HepG2 (cell line): ENCODE measurements at regions not wholly inside any gene's neighbourhood (a gene's known extent, or its start where the extent isn't known, plus 50 kb on each side); places are given as distances from the start of the nearest gene placed in this dataset.

Experiments
- ATAC-seq: fragments of 200-7000 bp; cut with Tn5 transposase; 3 replicates; pipeline ENCODE4 v1.9.1; 2020; ENCODE audit warnings: mild to moderate bottlenecking, moderate library complexity
- BruUV-seq: library from RNA; stranded (reverse); fragments of 400-500 nt; replicated peaks from 2 replicates; lab custom pipeline; 2021; lab: Mats Ljungman, UMichigan
- CTCF ChIA-PET: fragments of 300-600 bp; formaldehyde crosslinking; extraction: SDS; loops from one replicate; lab custom pipeline; 2021; ENCODE audit warnings: low total read pairs, inconsistent platforms, low intra/inter-chr PET ratio; lab: Yijun Ruan, JAX
- POLR2A ChIA-PET: fragments of 350-600 bp; sonication (Branson Sonifier 250); formaldehyde crosslinking; loops from one replicate; lab custom pipeline; 2020; ENCODE audit warnings: antibody characterized with exemption, inconsistent platforms; lab: Yijun Ruan, JAX
- DNase-seq: peaks from one replicate; pipeline ENCODE4 v3.0.0-alpha.2; 2015; ENCODE audit warnings: low spot score
- FAIRE-seq: peaks from 3 replicates; lab custom pipeline; 2011; peaks lifted over from hg19 to GRCh38; lab: Jason Lieb, UNC
- H2AFZ ChIP-seq: one replicate; pipeline ENCODE4 v1.6.1; 2011; ENCODE audit warnings: low read length, inconsistent platforms
- H3K27ac ChIP-seq: fragments of 300-600 bp; 3 replicates; pipeline ENCODE4 v1.8.0; 2011; ENCODE audit warnings: mixed run types, mild to moderate bottlenecking, mixed read lengths, low read length, inconsistent platforms; ENCODE audit not compliant: insufficient read depth; ENCODE audit errors: extremely low read length
- H3K27me3 ChIP-seq, 2 experiments: fragments of 200-600 bp in 1 of 2; 2 replicates in 1 of 2; 3 replicates in 1 of 2; pipeline versions ENCODE4 v1.6.0 to v1.8.0; 2011; ENCODE audit warnings: low read length in 2 of 2, mild to moderate bottlenecking in 2 of 2, moderate library complexity in 2 of 2, inconsistent platforms in 1 of 2; ENCODE audit not compliant: insufficient read depth in 2 of 2, control insufficient read depth in 1 of 2
- H3K36me3 ChIP-seq, 2 experiments: fragments of 200-600 bp in 1 of 2; replicated peaks in 1 of 2; 2 replicates in 1 of 2; 3 replicates in 1 of 2; pipeline versions ENCODE4 v1.5.1 to v1.8.0; 2011; ENCODE audit warnings: low read length in 2 of 2, inconsistent platforms in 1 of 2; ENCODE audit not compliant: insufficient read depth in 2 of 2, control insufficient read depth in 1 of 2
- H3K4me1 ChIP-seq: 2 replicates; pipeline ENCODE4 v1.5.1; 2012; ENCODE audit warnings: low read length, inconsistent platforms; ENCODE audit not compliant: insufficient read depth
- H3K4me2 ChIP-seq: 2 replicates; pipeline ENCODE4 v1.6.0; 2011; ENCODE audit warnings: low read depth, low read length, inconsistent platforms
- H3K4me3 ChIP-seq, 3 experiments: fragments of 200-600 bp in 1 of 3; sonication (generic), shearing (Covaris generic) in 1 of 3; replicated peaks in 1 of 3; 2 replicates each; pipeline ENCODE4 v1.5.1; 2011 to 2016; ENCODE audit warnings: low read length in 3 of 3, inconsistent platforms in 2 of 3, low read depth in 2 of 3, mild to moderate bottlenecking in 2 of 3, control low read depth in 1 of 3, mixed read lengths in 1 of 3; ENCODE audit not compliant: insufficient read depth in 1 of 3
- H3K79me2 ChIP-seq: one replicate; pipeline ENCODE4 v1.6.1; 2011; ENCODE audit warnings: low read length, inconsistent platforms; ENCODE audit not compliant: insufficient read depth
- H3K9ac ChIP-seq: 2 replicates; pipeline ENCODE4 v1.6.0; 2011; ENCODE audit warnings: mild to moderate bottlenecking, low read depth, low read length, inconsistent platforms; ENCODE audit not compliant: insufficient read depth
- H3K9me3 ChIP-seq: 2 replicates; pipeline ENCODE4 v1.5.1; 2012; ENCODE audit warnings: mild to moderate bottlenecking, low read length
- H4K20me1 ChIP-seq: 2 replicates; pipeline ENCODE4 v1.6.0; 2011; ENCODE audit warnings: inconsistent platforms, mild to moderate bottlenecking, low read length, moderate library complexity; ENCODE audit not compliant: insufficient read depth
- ADNP ChIP-seq: sonication (generic); formaldehyde crosslinking; IDR thresholded peaks from 2 replicates; pipeline ENCODE4 v1.4.0; 2020; ENCODE audit warnings: missing genetic modification reagents
- AGO1 ChIP-seq: fragments of 200-400 bp; formaldehyde crosslinking; IDR thresholded peaks from 2 replicates; pipeline ENCODE4 v1.6.1; 2017; ENCODE audit warnings: mild to moderate bottlenecking, low read depth, low read length, moderate library complexity; ENCODE audit not compliant: poor library complexity, severe bottlenecking
- CREBL2 ChIP-seq: sonication (generic); formaldehyde crosslinking; IDR thresholded peaks from 2 replicates; pipeline ENCODE4 v1.8.1; 2023; ENCODE audit warnings: missing genetic modification reagents, mild to moderate bottlenecking, borderline replicate concordance
- EZH2 ChIP-seq: conservative IDR thresholded peaks from 2 replicates; pipeline ENCODE4 v1.6.1; 2012; ENCODE audit warnings: mild to moderate bottlenecking, low read depth, low read length, moderate library complexity
- FOXM1 ChIP-seq: sonication (generic); formaldehyde crosslinking; IDR thresholded peaks from 2 replicates; pipeline ENCODE4 v1.5.0; 2020; ENCODE audit warnings: missing genetic modification reagents
- HNRNPUL1 ChIP-seq: fragments of 200-400 bp; formaldehyde crosslinking; IDR thresholded peaks from 2 replicates; pipeline ENCODE4 v1.6.1; 2017; ENCODE audit warnings: low read depth, mild to moderate bottlenecking, low read length, moderate library complexity
- IRF9 ChIP-seq: sonication (generic); formaldehyde crosslinking; IDR thresholded peaks from 2 replicates; pipeline ENCODE4 v1.8.0; 2022; ENCODE audit warnings: missing genetic modification reagents, mild to moderate bottlenecking, borderline replicate concordance
- MAZ ChIP-seq, 2 experiments: sonication (generic) in 1 of 2; formaldehyde crosslinking in 1 of 2; IDR thresholded peaks; 2 replicates each; pipeline versions ENCODE4 v1.5.0 to v1.6.1; 2012 to 2020; ENCODE audit warnings: low read depth in 2 of 2, mild to moderate bottlenecking in 2 of 2, borderline replicate concordance in 1 of 2, improper control_type of control experiment in 1 of 2, low read length in 1 of 2, missing genetic modification reagents in 1 of 2, moderate library complexity in 1 of 2
- MXD4 ChIP-seq: IDR thresholded peaks from 2 replicates; pipeline ENCODE4 v1.6.1; 2016; ENCODE audit warnings: mild to moderate bottlenecking, missing biosample characterization, missing genetic modification reagents
- NFATC3 ChIP-seq: sonication (generic); formaldehyde crosslinking; IDR thresholded peaks from 2 replicates; pipeline ENCODE4 v1.5.1; 2020; ENCODE audit warnings: mild to moderate bottlenecking, missing genetic modification reagents
- NPAS2 ChIP-seq: sonication (generic); formaldehyde crosslinking; IDR thresholded peaks from 2 replicates; pipeline ENCODE4 v1.8.0; 2022; ENCODE audit warnings: mild to moderate bottlenecking, missing genetic modification reagents, borderline replicate concordance
- PHF21A ChIP-seq: sonication (generic); formaldehyde crosslinking; IDR thresholded peaks from 2 replicates; pipeline ENCODE4 v1.5.0; 2020; ENCODE audit warnings: mild to moderate bottlenecking, missing genetic modification reagents
- RFX5 ChIP-seq: IDR thresholded peaks from 2 replicates; pipeline ENCODE4 v1.6.1; 2011; ENCODE audit warnings: low read depth, low read length, improper control_type of control experiment
- STAG1 ChIP-seq: sonication (generic); formaldehyde crosslinking; IDR thresholded peaks from 2 replicates; pipeline ENCODE4 v1.4.0; 2020; ENCODE audit warnings: missing genetic modification reagents
- TRAFD1 ChIP-seq: sonication (generic); formaldehyde crosslinking; IDR thresholded peaks from 2 replicates; pipeline ENCODE4 v1.5.1; 2020; ENCODE audit warnings: missing genetic modification reagents, mild to moderate bottlenecking, borderline replicate concordance
- ZFP36L1 ChIP-seq: sonication (generic); formaldehyde crosslinking; IDR thresholded peaks from 2 replicates; pipeline ENCODE4 v1.8.0; 2022; ENCODE audit warnings: mild to moderate bottlenecking, missing genetic modification reagents, moderate library complexity
- ZNF101 ChIP-seq: sonication (generic); formaldehyde crosslinking; IDR thresholded peaks from 2 replicates; pipeline ENCODE4 v1.4.0; 2020; ENCODE audit warnings: mild to moderate bottlenecking, low read depth, missing genetic modification reagents, borderline replicate concordance
- ZNF510 ChIP-seq: sonication (generic); formaldehyde crosslinking; IDR thresholded peaks from 2 replicates; pipeline ENCODE4 v1.4.0; 2020; ENCODE audit warnings: low read depth, mild to moderate bottlenecking, missing genetic modification reagents
- ZNF512 ChIP-seq: sonication (generic); formaldehyde crosslinking; IDR thresholded peaks from 2 replicates; pipeline ENCODE4 v1.4.0; 2020; ENCODE audit warnings: mild to moderate bottlenecking, missing genetic modification reagents
- ZNF780A ChIP-seq: sonication (generic); formaldehyde crosslinking; IDR thresholded peaks from 2 replicates; pipeline ENCODE4 v1.8.0; 2022; ENCODE audit warnings: mild to moderate bottlenecking, missing genetic modification reagents, moderate library complexity
- WGBS: methylation state at CpG from one replicate; pipeline ENCODE4 v1.1.6; 2017; ENCODE audit warnings: low lambda C conversion rate; 5-methylcytosine and 5-hydroxymethylcytosine counted together
- in situ Hi-C: cut with HindIII; loops from 2 replicates; pipeline ENCODE4 v1.10.0; 2017; ENCODE audit warnings: low pct_unique_long_range_greater_than_20kb; ENCODE audit not compliant: extremely low pct_ligation_motif_present
- intact Hi-C: fragments of 100-400 bp; cut with micrococcal nuclease; formaldehyde crosslinking; loops from one replicate; pipeline ENCODE4 v1.10.0; 2022; ENCODE audit not compliant: unreplicated experiment

- 0 out of 5 replicates have a peak, but pooled peaks cover 0 to 6% of the 10 kb centered on the region in 2 experiments for H3K27me3 ChIP-seq
- no peaks in the 10 kb centered on the region for H3K36me3 ChIP-seq
- DNase-seq: no peak
- no peaks in the 10 kb centered on the region for H4K20me1 ChIP-seq
- ChIA-PET CTCF (no interaction called here), POLR2A (no interaction called here)
- 31% methylated on average over 7 of the region's 7 CpGs for WGBS
- no peak overlapping the region for H3K27ac ChIP-seq
- peaks cover 4% of the 10 kb centered on the region; the same call in 1 of the 2 replicates for H3K9me3 ChIP-seq
- H2AFZ ChIP-seq: no peak overlapping the region
- TF ChIP-seq ZNF510 (CRISPR knock-in tag): no peak
- TF ChIP-seq ZFP36L1: no peak
- no peak for TF ChIP-seq NFATC3
- no peak for TF ChIP-seq EZH2
- TF ChIP-seq MXD4 (CRISPR knock-in tag): no peak
- TF ChIP-seq ZNF101 (CRISPR knock-in tag): no peak
- TF ChIP-seq STAG1 (CRISPR knock-in tag): no peak
- no peak for TF ChIP-seq CREBL2 (CRISPR knock-in tag)
- TF ChIP-seq NPAS2 (CRISPR knock-in tag): no peak
- no peak for TF ChIP-seq ZNF780A
- no peak for TF ChIP-seq TRAFD1 (CRISPR knock-in tag)
- no peak for TF ChIP-seq PHF21A (CRISPR knock-in tag)
- no peak for TF ChIP-seq FOXM1 (CRISPR knock-in tag)
- no peak for TF ChIP-seq ADNP (CRISPR knock-in tag)
- no peak for TF ChIP-seq RFX5
- no peak for TF ChIP-seq IRF9 (CRISPR knock-in tag)
- TF ChIP-seq ZNF512 (CRISPR knock-in tag): no peak
- no peak for TF ChIP-seq MAZ (IDR thresholded peaks at IDR 0.05; ENCODE audit: borderline replicate concordance, low read depth, low read length)
- TF ChIP-seq MAZ (CRISPR knock-in tag; IDR thresholded peaks at IDR 0.05; ENCODE audit: low read depth): no peak
- TF ChIP-seq HNRNPUL1: no peak
- TF ChIP-seq AGO1: no peak
- TF ChIP-seq, all 625 proteins: peak for 0
- intact Hi-C loops (no loop called here), in situ Hi-C loops (no loop called here)
- no peak overlapping the region for H3K4me2 ChIP-seq
- ATAC-seq (no peak), FAIRE-seq (no peak)
- no peaks in the 10 kb centered on the region for H3K4me1 ChIP-seq
- no peak overlapping the region for H3K4me3 ChIP-seq
- H3K9ac ChIP-seq: no peak overlapping the region
- no peaks in the 10 kb centered on the region for H3K79me2 ChIP-seq
- BruUV-seq: no TSS peak
Measured at GRCh38 chr6:131414956-131415355, 158.1 kb upstream of the ARG1 start.
